ENCODE measurements at regions not wholly inside any gene's neighbourhood (a gene's known extent, or its start where the extent isn't known, plus 50 kb on each side); places are given as distances from the start of the nearest gene placed in this dataset.

DNA sequence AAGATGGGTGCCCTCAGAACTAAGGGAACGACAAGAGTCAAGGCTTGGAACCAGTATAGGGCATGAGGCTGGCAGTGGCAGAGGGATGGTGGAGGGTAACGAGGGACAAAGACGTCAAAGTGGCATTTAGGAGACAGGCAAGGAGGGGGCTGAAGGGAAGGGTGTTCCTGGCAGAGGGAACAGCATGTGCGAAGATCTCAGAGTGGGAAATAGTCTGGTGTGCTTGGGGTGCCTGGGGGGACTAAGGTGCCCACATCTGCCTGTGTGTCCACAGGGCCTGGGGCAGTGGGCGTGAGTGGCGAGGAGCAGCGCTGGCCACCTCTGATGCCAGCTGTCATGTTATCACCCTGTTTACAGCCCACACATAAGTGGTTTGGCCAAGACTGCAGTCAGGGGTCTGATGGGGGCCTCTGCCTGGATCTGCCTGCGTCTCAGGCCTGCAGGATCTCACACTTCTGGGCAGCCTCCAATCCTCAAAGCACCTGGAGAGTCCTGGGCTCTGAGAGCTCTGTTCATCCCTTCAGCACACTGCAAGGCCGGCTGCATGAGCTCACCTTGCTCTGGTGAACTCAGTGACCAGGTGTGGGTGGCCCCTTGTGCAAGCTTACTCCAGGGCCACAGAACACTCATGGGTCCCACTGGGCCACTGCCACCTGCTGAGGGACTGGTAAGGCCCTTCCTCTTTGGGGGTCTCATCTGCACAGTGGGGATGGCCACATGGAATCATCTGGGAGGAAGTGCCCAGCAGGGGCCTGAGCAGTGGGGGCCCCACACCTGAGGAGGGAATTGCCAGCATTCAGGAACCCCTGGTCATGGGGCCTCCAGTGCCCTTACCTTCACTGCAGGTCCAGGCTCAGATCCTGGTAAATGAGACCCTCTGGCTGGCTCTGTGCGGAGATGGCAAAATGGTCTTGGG lies 89.7 kb upstream of the SHISAL1 start:
- no peak for DNase-seq

GRCh38 chr22:44401783-44402110 lies 89.0 kb upstream of the SHISAL1 start:
- DNase-seq = no peak

DNA sequence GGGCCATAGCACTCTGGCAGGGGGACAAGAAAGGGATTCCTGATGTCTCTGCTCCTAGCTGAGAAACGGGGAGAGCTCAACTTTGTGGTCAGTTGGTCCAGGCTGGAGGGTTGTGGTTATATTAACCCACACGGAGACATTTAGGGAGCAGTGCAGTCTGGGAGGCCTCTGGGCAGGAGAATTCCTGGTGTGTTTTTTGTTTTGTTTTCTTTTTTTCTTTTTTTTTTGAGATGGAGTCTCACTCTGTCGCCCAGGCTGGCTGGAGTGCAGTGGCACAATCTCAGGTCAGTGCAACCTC lies 88.0 kb upstream of the SHISAL1 start:
- DNase-seq = no peak

DNA sequence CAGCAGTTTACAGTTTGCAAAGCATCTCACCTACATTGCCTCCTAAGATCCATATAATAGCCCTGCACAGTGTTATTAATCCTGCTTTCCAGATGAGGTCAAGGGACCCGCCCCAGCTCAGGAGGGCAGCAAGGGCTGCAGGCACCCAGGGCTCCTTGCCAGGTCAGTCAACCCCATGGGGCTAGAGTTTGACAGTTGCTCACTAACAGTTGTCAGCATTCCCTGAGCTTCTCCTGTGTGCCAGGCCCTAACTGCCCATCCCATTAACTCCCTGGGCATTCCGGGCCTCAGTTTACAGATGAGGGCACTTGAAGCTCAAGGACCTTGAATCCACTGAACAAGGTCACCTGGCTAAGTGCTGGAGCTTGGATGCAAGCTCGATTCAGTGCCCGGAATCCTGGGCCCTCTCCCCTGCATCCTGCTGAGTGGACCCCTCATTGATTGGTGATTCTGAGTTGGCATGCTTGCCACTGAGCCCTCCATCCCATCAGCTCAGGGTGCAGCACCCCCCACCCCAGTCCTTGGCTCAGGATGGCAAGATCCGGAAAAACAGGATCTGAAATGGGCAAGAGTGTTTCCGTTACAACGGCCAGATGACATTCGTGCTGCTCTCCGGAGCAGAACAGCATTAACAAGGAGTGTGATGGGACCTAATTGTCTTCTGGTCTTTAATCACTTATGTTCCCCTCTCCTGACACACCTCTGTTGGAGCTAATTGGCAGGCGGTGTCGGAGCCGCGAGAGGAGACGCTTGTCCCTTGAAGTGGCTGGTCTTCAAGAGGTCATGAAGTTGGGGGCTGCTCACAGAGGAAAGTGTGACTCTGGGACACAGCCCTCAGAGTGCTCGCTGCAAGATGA lies 87.4 kb upstream of the SHISAL1 start:
- DNase-seq = no peak

- DNase-seq = no peak
Observed at GRCh38 chr22:44398856-44399837, 86.4 kb upstream of the SHISAL1 start.

GRCh38 chr22:44396727-44397722 lies 84.3 kb upstream of the SHISAL1 start:
- DNase-seq = no peak

GRCh38 chr22:44396021-44396726 lies 83.4 kb upstream of the SHISAL1 start:
- DNase-seq = no peak

GRCh38 chr22:44395118-44396005 lies 82.6 kb upstream of the SHISAL1 start:
- no peak for DNase-seq

DNA sequence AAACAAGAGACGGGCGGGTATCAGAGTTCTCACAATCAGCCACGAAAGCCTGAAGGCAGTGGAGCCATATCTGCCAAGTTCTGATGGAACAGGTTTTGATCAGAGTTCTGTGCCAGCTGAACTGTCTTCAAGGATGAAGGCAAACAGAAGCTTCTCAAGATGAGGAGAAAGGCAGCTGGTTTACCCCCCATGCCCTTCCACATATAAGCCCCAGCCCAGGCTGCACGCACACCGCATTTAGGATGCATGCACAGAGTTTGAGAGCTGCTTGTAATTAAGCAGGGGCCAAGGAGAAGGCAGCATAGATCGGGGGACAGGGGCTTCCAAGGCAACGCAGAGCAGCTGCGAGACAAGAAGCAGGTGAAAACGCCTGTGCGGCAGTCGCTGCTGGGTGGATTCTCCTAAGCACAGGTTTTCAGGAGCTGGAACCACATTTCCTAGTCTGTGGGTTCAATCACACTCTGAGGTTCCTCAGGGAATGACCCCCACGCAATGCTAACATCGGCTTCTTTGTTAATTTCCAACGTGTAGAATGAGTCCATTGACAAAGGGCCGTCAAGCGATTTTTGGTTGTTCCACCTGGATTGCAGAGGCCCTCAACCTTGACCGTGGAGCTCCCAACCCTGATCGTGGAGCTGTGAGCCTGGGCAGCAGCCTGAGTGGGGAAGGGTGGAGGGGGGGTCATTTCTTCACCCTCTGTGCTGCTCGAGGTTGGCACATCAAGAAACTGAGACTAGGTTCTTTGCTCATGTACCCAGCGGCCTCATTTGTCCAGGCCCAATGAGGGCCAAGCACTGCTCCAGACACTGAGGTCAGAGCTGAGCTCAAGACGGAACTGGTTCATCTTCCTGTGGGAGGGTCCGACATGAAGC lies 81.7 kb upstream of the SHISAL1 start:
- no peak for DNase-seq

DNA sequence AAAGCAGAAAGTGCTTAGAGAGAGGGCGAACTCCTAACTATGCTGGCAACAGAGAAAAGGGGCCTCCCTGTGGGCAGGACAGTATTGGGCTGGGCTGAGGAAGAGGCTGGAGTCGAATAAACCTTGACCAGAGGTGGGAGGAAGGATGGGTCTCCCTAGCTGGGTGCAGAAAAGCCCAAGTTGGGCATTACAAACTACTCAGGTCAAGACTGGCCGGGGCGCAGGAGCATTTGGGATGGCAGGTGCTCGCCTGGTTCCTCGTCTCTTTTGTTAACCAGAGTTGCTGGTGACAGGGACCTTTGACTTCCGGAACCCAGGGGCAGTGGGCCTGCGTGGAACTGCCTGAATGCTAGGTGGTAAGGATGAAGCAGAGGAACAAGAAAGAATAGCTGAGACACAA lies 80.3 kb upstream of the SHISAL1 start:
- no peak for DNase-seq

- no peak for DNase-seq
Observed at GRCh38 chr22:44392446-44392921, 79.7 kb upstream of the SHISAL1 start.

DNA sequence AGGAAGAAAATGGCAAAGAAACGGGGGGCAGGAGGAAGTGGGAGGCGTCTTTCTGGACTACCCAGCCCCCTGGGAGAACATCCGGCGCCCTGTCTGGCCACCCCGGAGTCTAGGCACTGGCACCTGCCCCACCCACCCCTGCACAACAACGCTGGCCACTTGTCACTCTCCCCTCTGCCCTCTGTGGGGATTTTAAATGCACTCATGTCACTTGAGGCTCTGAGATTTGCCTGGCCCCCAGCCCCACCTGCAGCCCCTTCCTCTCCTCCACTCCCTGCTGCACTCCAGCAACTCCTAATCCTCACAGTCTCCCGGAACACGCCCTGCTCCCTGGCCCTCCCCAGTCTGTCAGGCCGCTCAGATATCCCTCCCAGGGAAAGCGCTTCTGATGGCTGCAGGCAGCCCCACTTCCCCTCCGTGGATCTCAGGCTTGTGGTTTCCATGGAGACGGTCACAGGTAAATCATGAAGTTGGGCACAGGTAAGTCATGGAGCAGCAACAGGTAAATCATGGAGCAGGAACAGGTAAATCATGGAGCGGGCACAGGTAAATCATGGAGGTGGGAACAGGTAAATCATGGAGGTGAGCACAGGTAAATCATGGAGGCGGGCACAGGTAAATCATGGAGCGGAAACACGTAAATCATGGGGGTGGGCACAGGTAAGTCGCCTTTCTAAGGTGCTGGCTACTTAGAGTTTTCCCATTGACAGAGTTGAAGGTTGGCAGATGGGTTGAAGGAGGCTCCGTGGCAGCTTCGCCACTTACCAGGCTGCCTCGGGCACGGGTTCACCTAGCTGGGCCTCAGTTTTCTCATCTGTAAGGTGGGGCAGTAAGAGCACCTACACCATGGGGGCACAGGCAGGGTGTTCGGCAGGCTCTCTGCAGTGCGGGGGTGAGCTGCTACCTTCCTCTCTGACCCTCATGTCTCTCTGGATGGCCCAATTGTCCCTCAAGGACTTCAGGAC lies 79.0 kb upstream of the SHISAL1 start:
- DNase-seq = no peak

DNA sequence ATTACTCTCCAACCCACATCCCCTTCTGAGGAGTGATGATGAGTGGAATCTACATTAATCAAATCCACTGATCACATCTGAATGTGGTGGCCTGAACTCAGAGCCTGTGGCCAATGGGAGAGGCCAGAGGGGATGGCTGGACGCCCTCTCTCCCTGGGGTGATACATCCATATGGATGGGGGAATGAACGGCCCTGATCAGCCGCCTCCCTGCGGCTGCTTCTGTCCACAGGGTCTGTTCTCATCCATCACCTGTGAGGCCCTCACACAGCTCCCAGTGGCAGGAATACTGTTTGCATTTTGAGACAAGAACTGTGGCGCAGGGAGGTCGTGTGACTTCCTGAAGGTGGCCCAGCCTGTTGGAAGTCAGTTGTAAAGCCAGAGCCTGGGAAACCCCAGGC lies 78.3 kb upstream of the SHISAL1 start:
- no peak for DNase-seq

DNA sequence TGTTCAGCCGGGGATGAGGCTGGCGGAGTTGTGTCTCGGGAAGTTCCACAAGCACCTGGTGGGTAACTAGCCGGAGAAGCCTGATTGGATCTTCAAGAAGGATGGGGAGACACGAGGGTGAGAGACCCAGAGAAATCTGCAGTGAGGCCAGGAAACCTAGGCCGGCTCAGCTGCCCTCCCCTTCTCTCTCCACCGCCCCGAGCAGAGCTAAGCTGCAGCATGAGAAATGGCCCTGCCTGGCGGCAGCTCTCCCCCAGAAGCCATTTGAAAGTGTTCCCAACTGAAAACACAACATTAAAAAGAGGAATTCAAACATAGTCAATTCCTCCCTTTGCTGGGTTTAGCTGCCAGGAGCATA lies 77.8 kb upstream of the SHISAL1 start:
- no peak for DNase-seq

DNA sequence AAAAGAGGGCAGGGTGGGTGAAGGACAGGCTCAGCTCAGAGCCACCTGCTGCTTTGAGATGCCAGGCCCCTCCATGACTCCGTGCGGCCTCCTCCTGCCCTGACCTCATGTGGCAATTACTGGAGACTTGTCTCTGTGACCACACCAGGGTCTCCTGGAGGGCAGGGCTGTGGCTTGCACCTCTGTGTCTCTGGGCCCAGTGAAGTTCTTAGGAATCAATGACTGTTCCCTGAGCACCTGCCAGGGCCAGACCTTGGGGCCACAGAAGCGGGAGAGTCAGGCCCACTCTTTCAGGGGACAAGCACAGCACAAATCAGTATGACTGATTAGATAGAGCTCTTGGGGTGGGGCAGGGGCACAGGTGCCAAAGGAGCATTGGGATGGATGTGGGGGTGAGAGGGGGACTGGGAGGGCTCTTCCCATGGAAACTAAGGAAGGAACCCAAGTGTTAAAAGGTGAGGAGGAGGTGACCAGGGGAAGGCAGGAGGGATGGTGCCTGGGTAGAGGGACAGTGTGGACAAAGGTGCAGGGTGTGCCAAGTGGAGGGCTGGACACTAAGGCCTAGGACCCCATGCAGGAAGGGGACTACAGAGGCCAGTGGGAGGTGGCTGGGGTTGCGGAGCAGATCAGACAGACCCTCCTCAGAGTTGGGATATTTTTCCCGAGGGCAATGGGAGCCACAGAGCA lies 77.3 kb upstream of the SHISAL1 start:
- DNase-seq = no peak

- no peak for DNase-seq
Observed at GRCh38 chr22:44389181-44389580, 76.4 kb upstream of the SHISAL1 start.

- no peak for DNase-seq
Observed at GRCh38 chr22:44387486-44387885, 74.7 kb upstream of the SHISAL1 start.

Measured in fibroblast of skin of abdomen (primary cell).